ENCODE measurements at regions not wholly inside any gene's neighbourhood (a gene's known extent, or its start where the extent isn't known, plus 50 kb on each side); places are given as distances from the start of the nearest gene placed in this dataset.

DNA sequence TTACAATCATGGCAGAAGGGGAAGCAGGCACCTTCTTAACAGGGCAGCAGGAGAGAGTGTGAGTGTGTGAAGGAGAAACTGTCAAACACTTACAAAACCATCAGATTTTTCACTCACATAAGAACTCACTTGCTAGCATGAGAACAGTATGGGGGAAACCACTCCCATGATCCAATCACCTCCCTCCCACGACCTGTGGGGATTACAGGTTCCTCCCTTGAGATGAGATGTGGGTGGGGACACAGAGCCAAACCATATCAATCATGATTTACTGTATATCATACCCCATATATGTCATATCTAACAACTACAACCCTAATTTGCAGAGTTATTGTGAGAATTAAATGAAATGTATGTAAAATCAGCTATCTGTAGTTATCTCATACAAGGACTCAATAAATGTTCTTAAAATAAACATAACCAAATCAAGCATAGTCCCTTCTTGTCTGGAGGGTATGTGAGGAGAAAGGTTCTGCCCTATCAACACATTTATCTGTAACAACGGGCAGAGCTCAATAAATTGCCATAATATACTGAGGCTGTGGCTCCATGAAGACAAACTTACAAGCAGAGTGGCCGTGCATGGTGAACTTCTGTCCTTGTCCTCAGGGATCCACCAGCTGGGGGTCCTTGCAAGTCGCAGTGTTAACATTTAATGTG is 504.7 kb downstream of the SOX2 start:
- Mint-ChIP-seq H3K27me3 (no peaks in the 10 kb centered on the region), H3K4me1 (ENCODE audit: low read depth in 2 of 2) (no peaks in the 10 kb centered on the region), H3K4me3 (no peak overlapping the region), H3K36me3 (ENCODE audit: insufficient read depth) (no peaks in the 10 kb centered on the region), H3K27ac (no peak overlapping the region), H3K9me3 (peaks cover 0 to 5% of the 10 kb centered on the region in 2 donors)
- ATAC-seq (replicated peaks) (no peak), DNase-seq (no peak)

DNA sequence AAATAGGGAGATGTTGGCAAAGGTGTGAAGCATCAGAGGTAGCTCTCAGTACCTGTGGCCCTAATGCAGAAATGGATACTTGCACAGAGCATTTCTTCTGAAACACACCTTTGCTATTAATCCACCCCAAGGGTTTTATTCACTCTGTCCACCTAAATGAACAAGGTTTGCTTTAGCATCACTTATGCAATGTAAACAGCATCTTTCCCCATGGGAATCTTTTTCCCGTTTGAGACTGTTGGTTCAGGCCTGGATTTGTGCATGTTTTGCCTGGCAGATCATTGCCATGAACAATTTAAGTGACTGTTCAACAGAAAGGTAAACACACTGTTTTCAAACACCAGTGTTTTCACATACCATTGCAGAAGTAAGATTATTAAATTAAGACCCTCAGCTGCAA is 508.3 kb downstream of the SOX2 start:
- Mint-ChIP-seq H3K27ac (no peak overlapping the region), H3K4me3 (no peak overlapping the region), H3K36me3 (ENCODE audit: insufficient read depth) (no peaks in the 10 kb centered on the region), H3K9me3 (peaks cover 2 to 6% of the 10 kb centered on the region in 2 donors), H3K27me3 (no peaks in the 10 kb centered on the region), H3K4me1 (ENCODE audit: low read depth in 2 of 2) (no peaks in the 10 kb centered on the region)
- ATAC-seq (replicated peaks) (no peak), DNase-seq (no peak)

DNA sequence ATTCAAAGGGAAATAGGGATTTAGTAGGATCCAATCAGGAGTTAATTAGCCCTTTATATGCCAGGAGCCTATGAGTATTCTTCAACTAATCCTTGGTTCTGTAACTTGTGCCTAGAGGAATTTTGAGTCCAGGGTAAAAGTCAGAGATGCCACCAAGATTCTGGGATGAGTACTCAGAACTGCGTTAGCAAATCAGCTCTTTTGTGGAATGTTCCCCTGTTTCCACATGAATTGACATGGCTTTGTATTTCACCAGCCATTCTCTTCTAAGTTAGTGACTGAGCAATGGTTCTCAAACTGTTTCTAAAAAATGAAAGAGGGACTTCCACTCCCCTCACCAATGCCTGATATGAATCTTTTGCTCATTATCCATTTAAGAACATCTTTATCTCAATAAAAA is 508.7 kb downstream of the SOX2 start:
- no peaks in the 10 kb centered on the region for H3K36me3 Mint-ChIP-seq (ENCODE audit: insufficient read depth)
- ATAC-seq (replicated peaks) (no peak), DNase-seq (no peak)
- H3K27me3 Mint-ChIP-seq = no peaks in the 10 kb centered on the region
- H3K4me1 Mint-ChIP-seq (ENCODE audit: low read depth in 2 of 2) = no peaks in the 10 kb centered on the region
- H3K27ac Mint-ChIP-seq = no peak overlapping the region
- H3K4me3 Mint-ChIP-seq = no peak overlapping the region
- peaks cover 6 to 10% of the 10 kb centered on the region in 2 donors for H3K9me3 Mint-ChIP-seq

- Mint-ChIP-seq H3K27ac (no peak overlapping the region), H3K4me1 (ENCODE audit: low read depth in 2 of 2) (no peaks in the 10 kb centered on the region), H3K9me3 (peaks cover 12 to 22% of the 10 kb centered on the region in 2 donors), H3K36me3 (ENCODE audit: insufficient read depth) (no peaks in the 10 kb centered on the region), H3K4me3 (no peak overlapping the region), H3K27me3 (no peaks in the 10 kb centered on the region)
- no peak for DNase-seq
- ATAC-seq (replicated peaks) = no peak
Measured at GRCh38 chr3:182226995-182227394, 515.3 kb downstream of the SOX2 start.

GRCh38 chr3:182233405-182233804 is 521.7 kb downstream of the SOX2 start:
- H3K4me3 Mint-ChIP-seq = no peak overlapping the region
- ATAC-seq (replicated peaks) (no peak), DNase-seq (no peak)
- no peaks in the 10 kb centered on the region for H3K36me3 Mint-ChIP-seq (ENCODE audit: insufficient read depth)
- no peak overlapping the region for H3K27ac Mint-ChIP-seq
- peaks cover 1 to 7% of the 10 kb centered on the region in 2 donors for H3K9me3 Mint-ChIP-seq
- no peaks in the 10 kb centered on the region for H3K27me3 Mint-ChIP-seq
- no peaks in the 10 kb centered on the region for H3K4me1 Mint-ChIP-seq (ENCODE audit: low read depth in 2 of 2)

- Mint-ChIP-seq H3K9me3 (peaks cover 1 to 7% of the 10 kb centered on the region in 2 donors), H3K36me3 (ENCODE audit: insufficient read depth) (no peaks in the 10 kb centered on the region), H3K27ac (no peak overlapping the region), H3K27me3 (no peaks in the 10 kb centered on the region), H3K4me1 (ENCODE audit: low read depth in 2 of 2) (no peaks in the 10 kb centered on the region), H3K4me3 (no peak overlapping the region)
- no peak for DNase-seq
- ATAC-seq (replicated peaks) = no peak
Measured at GRCh38 chr3:182233957-182234356, 522.2 kb downstream of the SOX2 start.

DNA sequence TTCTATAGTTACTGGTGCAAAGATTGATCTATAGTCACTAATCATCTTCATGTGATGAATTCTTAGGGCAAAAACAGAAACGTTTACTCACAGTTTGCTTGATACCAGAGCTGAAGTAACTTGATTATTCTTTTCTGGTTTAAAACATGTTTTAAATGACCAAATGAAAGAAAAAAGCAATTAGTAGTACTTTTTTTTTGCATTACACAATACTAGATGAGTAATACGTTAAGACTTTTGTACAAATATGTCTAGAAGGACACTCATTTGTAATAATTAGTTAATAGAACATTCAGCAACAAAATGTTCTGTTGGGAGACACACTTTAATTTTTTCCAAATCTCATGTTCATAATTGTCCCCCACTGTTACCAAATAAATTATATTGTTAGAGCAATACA is 523.2 kb downstream of the SOX2 start:
- no peaks in the 10 kb centered on the region for H3K27me3 Mint-ChIP-seq

DNA sequence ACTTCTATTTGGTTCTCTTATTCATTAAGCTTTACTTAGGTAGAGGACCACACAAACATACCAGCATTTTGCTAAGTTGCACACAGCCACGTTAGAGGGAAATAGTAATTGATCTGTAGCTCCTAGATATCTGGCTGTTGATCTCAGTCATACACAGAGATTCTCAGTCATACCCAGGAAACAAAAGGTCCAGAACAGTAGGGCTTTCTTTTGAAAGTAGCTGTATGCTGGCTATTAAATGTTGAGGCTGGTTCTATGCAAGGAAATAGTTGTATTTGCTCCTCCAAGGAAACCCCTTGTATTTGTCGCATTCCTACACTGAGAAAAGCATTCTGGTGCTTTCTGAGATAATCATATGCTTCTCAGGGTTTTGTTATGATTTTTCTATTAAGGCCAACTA is 523.8 kb downstream of the SOX2 start:
- no peak overlapping the region for H3K4me3 Mint-ChIP-seq
- DNase-seq = no peak
- no peaks in the 10 kb centered on the region for H3K4me1 Mint-ChIP-seq (ENCODE audit: low read depth in 2 of 2)
- no peaks in the 10 kb centered on the region for H3K27me3 Mint-ChIP-seq
- no peak overlapping the region for H3K27ac Mint-ChIP-seq
- H3K36me3 Mint-ChIP-seq (ENCODE audit: insufficient read depth) = no peaks in the 10 kb centered on the region
- H3K9me3 Mint-ChIP-seq = peaks cover 3 to 7% of the 10 kb centered on the region in 2 donors
- ATAC-seq (replicated peaks) = no peak

More for the DNA sequence above, 523.2 kb downstream of the SOX2 start:
- no peak overlapping the region for H3K27ac Mint-ChIP-seq
- ATAC-seq (replicated peaks) (no peak), DNase-seq (no peak)
- H3K9me3 Mint-ChIP-seq = peaks cover 3 to 7% of the 10 kb centered on the region in 2 donors
- no peaks in the 10 kb centered on the region for H3K4me1 Mint-ChIP-seq (ENCODE audit: low read depth in 2 of 2)
- H3K4me3 Mint-ChIP-seq = no peak overlapping the region
- no peaks in the 10 kb centered on the region for H3K36me3 Mint-ChIP-seq (ENCODE audit: insufficient read depth)

- peaks cover 0 to 3% of the 10 kb centered on the region in 2 donors for H3K9me3 Mint-ChIP-seq
- no peaks in the 10 kb centered on the region for H3K4me1 Mint-ChIP-seq (ENCODE audit: low read depth in 2 of 2)
- ATAC-seq (replicated peaks) (no peak), DNase-seq (no peak)
- no peak overlapping the region for H3K4me3 Mint-ChIP-seq
- H3K27me3 Mint-ChIP-seq = no peaks in the 10 kb centered on the region
- no peak overlapping the region for H3K27ac Mint-ChIP-seq
- no peaks in the 10 kb centered on the region for H3K36me3 Mint-ChIP-seq (ENCODE audit: insufficient read depth)
Measured at GRCh38 chr3:182238126-182238525, 526.4 kb downstream of the SOX2 start.

DNA sequence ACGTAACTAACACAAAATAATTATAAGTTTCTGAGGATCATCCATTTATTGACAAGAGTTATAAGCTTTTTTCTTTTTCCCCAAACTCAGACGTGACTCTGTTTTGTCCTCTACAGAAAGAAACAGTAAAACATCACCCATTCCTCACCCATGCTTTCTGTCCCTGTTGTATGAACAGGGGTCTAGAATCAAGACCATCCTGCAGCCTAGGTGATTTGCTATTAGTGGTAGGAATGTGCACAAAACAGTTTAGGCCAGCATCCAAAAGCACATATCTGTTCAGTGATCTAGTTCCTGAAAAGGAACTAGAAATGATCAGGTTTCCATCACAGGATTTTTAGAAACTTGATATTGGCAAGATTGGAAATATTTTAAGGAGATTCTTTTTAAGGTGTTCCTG is 527.6 kb downstream of the SOX2 start:
- DNase-seq = no peak
- H3K27me3 Mint-ChIP-seq = no peaks in the 10 kb centered on the region
- H3K27ac Mint-ChIP-seq = no peak overlapping the region
- H3K4me1 Mint-ChIP-seq (ENCODE audit: low read depth in 2 of 2) = no peaks in the 10 kb centered on the region
- no peak for ATAC-seq (replicated peaks)
- H3K9me3 Mint-ChIP-seq = peaks cover 0 to 3% of the 10 kb centered on the region in 2 donors
- no peaks in the 10 kb centered on the region for H3K36me3 Mint-ChIP-seq (ENCODE audit: insufficient read depth)
- H3K4me3 Mint-ChIP-seq = no peak overlapping the region

DNA sequence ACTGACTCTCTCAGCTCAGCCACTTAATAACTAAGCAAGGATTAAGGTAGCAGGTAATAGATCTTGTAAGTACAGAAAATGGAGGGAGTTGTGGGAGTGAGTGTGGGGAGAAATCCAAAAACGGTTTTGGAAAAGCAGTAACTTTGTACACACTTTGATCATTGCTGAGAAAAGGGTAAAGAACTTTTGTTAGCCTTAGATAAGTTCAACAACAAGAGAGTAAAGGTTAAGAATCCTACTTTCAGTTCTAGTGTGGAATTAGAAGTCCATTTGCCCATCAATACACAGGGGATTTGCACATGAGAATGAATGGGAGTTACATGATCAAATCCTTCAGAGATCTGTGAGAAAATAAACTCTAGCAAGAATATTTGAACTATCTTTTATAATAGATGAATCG is 528.7 kb downstream of the SOX2 start:
- no peaks in the 10 kb centered on the region for H3K27me3 Mint-ChIP-seq
- H3K4me3 Mint-ChIP-seq = no peak overlapping the region
- no peak for DNase-seq
- no peak for ATAC-seq (replicated peaks)
- H3K4me1 Mint-ChIP-seq (ENCODE audit: low read depth in 2 of 2) = no peaks in the 10 kb centered on the region
- H3K27ac Mint-ChIP-seq = no peak overlapping the region
- peaks cover 5 to 8% of the 10 kb centered on the region in 2 donors for H3K9me3 Mint-ChIP-seq
- no peaks in the 10 kb centered on the region for H3K36me3 Mint-ChIP-seq (ENCODE audit: insufficient read depth)

DNA sequence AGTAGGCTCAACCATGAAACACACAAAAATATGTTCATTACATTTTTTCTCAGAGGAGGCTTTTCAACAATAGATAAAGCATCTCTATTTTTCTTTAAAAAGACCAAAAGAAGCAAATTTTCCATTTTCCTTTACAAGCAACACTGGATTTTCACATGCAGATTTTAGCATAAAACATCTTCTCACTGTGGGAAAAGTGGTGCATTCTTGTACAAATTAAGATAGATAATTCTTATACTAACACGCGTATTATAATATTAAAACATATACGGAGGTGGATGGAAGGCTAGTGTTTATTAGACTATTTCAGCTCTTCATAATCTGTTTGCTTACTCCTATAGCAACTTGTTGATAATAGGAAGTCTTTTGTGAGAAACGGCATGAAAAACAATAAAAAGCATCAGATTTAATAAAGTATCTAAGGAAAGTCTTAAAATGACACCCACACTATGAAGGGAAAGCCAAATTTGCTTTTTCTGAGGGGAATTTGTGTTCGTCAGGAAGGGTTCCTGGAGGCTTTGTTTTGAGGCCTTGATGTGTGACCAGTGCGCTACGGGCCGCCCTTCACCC is 529.6 kb downstream of the SOX2 start:
- no peaks in the 10 kb centered on the region for H3K36me3 Mint-ChIP-seq (ENCODE audit: insufficient read depth)
- H3K27me3 Mint-ChIP-seq = no peaks in the 10 kb centered on the region
- H3K27ac Mint-ChIP-seq = no peak overlapping the region
- H3K4me3 Mint-ChIP-seq = no peak overlapping the region
- no peaks in the 10 kb centered on the region for H3K4me1 Mint-ChIP-seq (ENCODE audit: low read depth in 2 of 2)
- ATAC-seq (replicated peaks) (no peak), DNase-seq (no peak)
- peaks cover 8 to 9% of the 10 kb centered on the region in 2 donors for H3K9me3 Mint-ChIP-seq

DNA sequence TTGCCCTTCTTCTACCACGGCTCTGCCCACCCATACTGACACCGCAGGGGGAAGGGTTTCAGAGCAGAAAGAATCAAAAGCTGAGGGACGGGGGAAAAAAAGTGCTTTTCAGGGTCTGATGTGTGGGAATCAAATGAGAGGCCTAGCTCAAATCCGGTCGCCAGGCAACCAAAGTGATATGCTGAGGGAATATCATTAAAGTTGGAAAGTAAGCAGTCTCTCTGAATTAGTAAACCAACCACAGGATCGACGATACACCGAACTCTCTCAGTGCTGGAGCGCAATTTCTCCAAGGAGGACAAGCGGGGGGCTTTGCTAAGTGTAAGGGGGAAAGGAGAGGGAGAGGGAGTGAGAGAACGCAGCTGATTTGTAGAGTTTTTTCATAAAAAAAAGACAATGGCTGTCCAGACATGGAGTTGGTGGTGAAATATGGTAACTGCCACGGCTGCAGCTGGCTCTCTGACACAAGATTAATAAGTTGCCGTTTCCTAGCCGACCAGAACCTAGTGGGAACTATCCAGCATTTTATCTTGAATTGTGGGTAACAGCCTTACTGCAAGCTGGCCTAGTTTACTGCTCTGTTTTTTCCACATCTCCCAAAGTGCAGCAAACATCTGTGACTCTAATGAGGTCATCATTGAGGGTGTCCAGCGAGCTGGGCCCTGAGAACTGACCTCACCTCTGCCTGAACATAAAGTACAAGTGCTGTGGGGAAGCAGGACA is 530.2 kb downstream of the SOX2 start:
- Mint-ChIP-seq H3K27me3 (no peaks in the 10 kb centered on the region), H3K27ac (no peak overlapping the region), H3K4me3 (no peak overlapping the region), H3K9me3 (peaks cover 8 to 9% of the 10 kb centered on the region in 2 donors), H3K36me3 (ENCODE audit: insufficient read depth) (no peaks in the 10 kb centered on the region), H3K4me1 (ENCODE audit: low read depth in 2 of 2) (no peaks in the 10 kb centered on the region)
- ATAC-seq (replicated peaks) = no peak
- no peak for DNase-seq

GRCh38 chr3:182242489-182242942 is 530.8 kb downstream of the SOX2 start:
- no peak for DNase-seq

More at GRCh38 chr3:182242489-182242942, 530.8 kb downstream of the SOX2 start:
- Mint-ChIP-seq H3K4me3 (no peak overlapping the region), H3K36me3 (ENCODE audit: insufficient read depth) (no peaks in the 10 kb centered on the region), H3K4me1 (ENCODE audit: low read depth in 2 of 2) (no peaks in the 10 kb centered on the region), H3K27me3 (no peaks in the 10 kb centered on the region), H3K9me3 (peaks cover 8 to 9% of the 10 kb centered on the region in 2 donors), H3K27ac (no peak overlapping the region)
- no peak for ATAC-seq (replicated peaks)

Data from effector memory CD8-positive, alpha-beta T cell (primary cell).